COLO829 (cell line): ENCODE measurements at regions not wholly inside any gene's neighbourhood (a gene's known extent, or its start where the extent isn't known, plus 50 kb on each side); places are given as distances from the start of the nearest gene placed in this dataset.
A peak's percentile ranks its signal among the peaks of the same experiment; 100 is the strongest.
"Not testable (repeated sequence)": the region's sequence is repeated elsewhere in the genome, so short reads cannot be mapped to it uniquely, and the experiment has no call there.

Source experiments
- DNase-seq: peaks from one replicate; pipeline ENCODE4 v3.0.0; 2012; ENCODE audit warnings: low spot score

DNA sequence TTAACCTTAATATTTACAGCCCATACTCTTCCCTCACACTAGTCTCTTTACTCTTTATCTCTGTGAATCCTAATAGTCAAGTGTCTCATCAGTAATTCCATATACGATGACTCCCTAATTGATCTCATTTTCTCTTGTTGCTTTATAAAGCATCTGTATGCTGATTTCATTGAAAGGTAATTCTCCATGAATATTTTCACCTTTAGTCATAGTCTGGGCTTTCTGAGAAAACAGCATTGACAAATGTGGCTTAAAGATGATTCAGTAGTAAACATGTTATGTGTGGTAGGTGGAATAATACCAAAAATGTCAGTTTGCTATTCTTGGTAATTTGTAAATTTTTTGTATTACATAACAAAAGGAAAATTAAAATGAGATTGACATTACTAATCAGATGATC is 1176.5 kb downstream of the NCAM2 start:
- DNase-seq: no peak

DNA sequence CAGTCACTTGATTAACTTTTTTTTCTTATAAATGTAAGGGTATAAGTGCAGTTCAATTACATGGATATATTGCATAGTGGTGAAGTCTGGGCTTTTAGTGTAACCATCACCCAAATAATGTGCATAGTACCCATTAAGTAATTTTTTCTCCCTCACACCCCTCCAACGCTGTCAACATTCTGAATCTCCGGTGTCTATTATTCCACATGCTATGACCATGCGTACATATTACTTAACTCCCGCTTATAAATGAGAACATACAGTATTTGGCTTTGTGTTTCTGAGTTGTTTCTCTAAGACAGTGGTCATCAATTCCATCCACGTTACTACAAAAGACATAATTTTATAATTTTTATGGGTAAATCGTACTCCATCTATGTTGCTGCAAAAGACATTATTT is 1191.1 kb downstream of the NCAM2 start:
- no peak for DNase-seq

DNA sequence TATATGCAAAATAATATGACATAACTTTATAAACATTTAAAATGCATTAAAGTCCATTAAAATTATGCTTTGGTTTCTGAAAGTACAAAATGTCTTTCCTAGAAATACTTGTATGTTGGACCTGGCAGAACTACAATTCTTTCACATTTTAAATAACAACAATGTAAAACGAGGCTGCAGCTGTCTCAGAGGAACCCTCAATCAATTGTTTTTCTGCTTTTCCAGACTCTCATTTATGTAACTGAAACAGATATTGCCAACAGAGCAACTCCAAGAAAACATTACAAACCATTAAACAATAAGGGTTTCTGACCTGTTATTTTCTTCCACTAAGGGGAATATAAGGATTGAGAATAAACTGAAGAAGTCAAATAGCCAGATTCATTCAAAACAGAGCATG is 1193.4 kb downstream of the NCAM2 start:
- no peak for DNase-seq

- peak; percentile 28 for DNase-seq
Measured at GRCh38 chr21:22192766-22193165, 1194.6 kb downstream of the NCAM2 start.

GRCh38 chr21:22194986-22195385 is 1196.8 kb downstream of the NCAM2 start:
- DNase-seq: not testable (repeated sequence)

GRCh38 chr21:22200378-22201092 is 1202.3 kb downstream of the NCAM2 start:
- DNase-seq: no peak

- DNase-seq: no peak
Measured at GRCh38 chr21:22201126-22201525, 1202.9 kb downstream of the NCAM2 start.

GRCh38 chr21:22201669-22202068 is 1203.5 kb downstream of the NCAM2 start:
- DNase-seq: no peak

GRCh38 chr21:22209304-22209700 is 1211.1 kb downstream of the NCAM2 start:
- no peak for DNase-seq

DNA sequence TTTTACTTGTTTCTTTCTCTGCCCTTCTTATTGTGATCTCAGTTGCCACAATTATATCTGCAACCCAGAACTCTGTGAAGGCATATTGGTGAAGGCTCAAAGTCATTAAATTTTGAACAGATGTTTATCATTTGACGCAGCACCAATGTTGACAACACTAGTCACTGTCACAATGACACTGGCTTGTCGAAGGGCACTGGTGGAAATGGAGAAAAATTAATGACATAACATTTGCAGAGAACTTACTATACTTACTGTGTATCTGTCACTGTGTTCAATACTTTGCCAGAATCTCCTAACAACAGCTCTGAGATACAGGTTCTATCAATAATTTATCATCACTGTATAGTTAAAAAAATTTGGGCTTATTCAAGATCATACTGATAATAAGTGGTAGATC is 1213.7 kb downstream of the NCAM2 start:
- no peak for DNase-seq

DNA sequence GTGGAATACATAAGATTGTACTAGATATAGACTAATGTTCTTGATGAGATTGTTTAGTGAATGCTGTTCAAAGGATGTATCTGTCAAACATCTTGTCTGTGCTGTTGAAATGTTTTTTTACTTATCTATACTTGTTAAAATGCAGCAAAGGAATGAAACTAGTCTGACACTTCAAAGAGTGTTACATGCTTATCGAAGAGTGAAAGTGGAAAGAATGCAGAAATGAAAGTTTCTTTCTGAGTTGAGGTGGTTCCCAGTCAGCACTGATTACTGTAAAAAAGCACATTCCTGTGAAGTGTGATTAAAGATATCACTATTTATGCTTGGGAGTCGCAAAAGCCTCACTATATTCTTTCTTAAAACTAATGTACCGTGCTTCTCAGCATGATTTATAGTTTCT is 1225.2 kb downstream of the NCAM2 start:
- no peak for DNase-seq

GRCh38 chr21:22224261-22224660 is 1226.1 kb downstream of the NCAM2 start:
- DNase-seq: no peak

DNA sequence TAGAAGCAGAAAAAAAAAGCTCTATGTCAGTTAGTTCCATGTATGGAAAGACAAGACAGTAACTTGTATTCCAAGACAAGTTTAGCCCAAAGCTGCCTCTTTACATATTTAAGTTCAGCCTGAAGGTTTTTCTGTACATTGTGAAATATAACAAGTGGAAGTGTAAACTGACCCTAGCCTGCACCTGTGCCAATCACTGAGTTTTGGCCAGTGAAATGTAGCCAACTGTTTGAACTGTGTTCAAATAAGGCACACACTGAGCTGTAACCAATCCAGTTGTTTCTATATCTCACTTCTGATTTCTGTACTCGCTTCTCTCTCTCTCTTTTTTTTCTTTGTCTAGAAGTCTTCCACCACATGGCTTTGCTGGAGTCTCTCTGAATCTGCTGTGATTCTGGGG is 1227.1 kb downstream of the NCAM2 start:
- DNase-seq: no peak

GRCh38 chr21:22231013-22231412 is 1232.8 kb downstream of the NCAM2 start:
- no peak for DNase-seq

- DNase-seq: peak; percentile 41
Measured at GRCh38 chr21:22235866-22236590, 1237.8 kb downstream of the NCAM2 start.

- no peak for DNase-seq
Measured at GRCh38 chr21:22244516-22244915, 1246.3 kb downstream of the NCAM2 start.

DNA sequence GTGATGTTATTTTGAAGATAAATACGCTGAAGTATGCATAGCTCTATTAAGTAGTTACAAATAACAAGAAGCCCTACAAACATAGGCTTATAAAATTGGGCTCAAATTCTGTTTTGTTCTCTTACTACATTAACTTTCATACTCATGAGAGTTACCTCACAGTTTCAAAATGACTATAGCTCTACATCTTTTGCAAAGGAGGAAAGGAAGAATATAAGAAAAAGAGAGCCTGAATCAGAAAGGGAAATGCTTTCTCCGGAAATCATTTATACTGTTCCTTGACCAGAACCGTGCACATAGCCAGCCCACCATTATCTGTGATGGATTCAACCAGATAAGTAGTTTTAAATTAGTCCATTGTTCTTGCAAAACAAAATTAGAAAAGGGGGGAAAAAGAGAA is 1252.1 kb downstream of the NCAM2 start:
- no peak for DNase-seq

- DNase-seq: no peak
Measured at GRCh38 chr21:22253761-22254160, 1255.6 kb downstream of the NCAM2 start.

GRCh38 chr21:22258821-22259220 is 1260.6 kb downstream of the NCAM2 start:
- no peak for DNase-seq

GRCh38 chr21:22260274-22260673 is 1262.1 kb downstream of the NCAM2 start:
- DNase-seq: no peak

GRCh38 chr21:22263890-22264289 is 1265.7 kb downstream of the NCAM2 start:
- no peak for DNase-seq

DNA sequence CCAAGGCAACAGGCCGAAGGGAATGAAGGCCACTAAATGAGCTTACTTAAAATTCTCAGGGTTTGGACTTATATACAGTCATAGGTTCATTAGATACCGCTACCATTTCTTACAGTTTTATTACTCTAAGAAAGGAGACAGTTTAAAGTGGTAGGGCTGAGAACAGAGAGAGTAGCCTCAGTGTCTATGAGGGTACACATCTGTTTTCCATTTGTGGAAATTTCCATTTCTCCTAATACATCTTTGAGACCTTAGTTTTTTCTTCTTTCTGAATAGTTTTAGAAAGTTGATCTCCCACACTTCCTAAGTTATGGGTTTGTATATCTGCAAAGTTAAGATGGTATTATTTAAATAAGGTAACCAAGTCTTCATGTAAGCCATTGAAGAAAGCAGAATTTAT is 1279.1 kb downstream of the NCAM2 start:
- DNase-seq: no peak

DNA sequence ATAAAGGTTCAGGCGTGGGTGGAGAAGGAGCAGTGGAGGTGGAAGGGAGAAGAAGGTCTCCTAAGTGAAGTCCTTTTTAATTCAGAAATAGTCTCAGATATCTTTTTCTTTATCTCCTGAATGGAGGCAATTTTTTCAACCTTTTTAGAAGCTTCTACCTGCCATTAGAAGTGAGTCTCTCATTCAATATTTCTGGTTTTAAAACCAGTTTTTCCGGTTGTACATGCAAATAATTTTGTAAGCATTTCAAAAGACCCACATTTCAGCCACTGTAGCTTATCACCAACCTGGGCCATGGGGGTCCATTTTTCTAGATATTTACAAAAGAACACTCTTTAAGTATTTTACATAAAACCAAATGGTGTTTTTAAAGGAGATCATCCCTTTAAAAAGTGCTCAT is 1280.2 kb downstream of the NCAM2 start:
- DNase-seq: no peak

GRCh38 chr21:22280851-22281250 is 1282.6 kb downstream of the NCAM2 start:
- DNase-seq: no peak
